Lung microvascular endothelial cell (primary cell): ENCODE measurements at regions not wholly inside any gene's neighbourhood (a gene's known extent, or its start where the extent isn't known, plus 50 kb on each side); places are given as distances from the start of the nearest gene placed in this dataset.
"Not testable (repeated sequence)": the region's sequence is repeated elsewhere in the genome, so short reads cannot be mapped to it uniquely, and the experiment has no call there.

Source experiments
- DNase-seq, 2 donors: peaks; one replicate each; pipeline versions ENCODE4 v3.0.0 to v3.0.0-alpha.2; 2010; ENCODE audit warnings: low read depth in 2 of 2

DNA sequence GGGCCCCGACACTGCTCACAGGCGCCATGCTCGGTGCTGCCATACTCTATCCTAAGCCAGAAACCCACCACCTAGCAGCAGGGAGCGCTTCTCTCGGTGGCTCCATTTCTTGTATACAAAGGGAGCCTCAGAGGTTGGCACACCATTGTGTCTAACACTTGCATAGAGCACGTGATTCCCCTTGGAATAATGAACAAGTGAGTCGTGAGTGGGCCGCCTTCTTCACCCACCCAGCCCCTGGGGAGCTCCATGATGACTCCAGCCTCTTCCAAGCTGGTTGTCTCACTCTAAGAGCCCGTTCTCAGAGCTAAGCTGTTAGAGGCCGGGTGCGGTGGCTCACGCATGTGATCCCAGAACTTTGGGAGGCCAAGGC, 82.3 kb upstream of the ZNF469 start:
- DNase-seq: no peak

DNA sequence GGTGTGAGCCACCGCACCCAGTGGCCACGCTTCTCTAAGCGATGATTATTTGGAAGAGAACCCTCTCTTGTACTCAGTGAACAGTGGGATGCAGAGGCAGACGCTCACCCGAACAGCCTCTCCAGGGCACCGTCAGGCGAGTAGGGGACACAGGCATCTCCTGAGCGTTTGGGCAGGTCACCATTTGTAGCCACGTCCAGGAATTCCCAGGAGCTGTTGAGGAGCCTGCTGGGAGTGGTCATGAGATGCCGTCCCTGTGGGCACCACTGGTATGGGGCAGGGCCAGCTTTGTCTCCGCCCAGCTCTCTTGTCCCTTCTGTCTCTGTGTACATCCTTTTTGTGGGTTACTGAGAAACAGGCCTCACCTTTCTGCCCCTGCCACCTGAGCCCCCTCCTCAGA, 81.3 kb upstream of the ZNF469 start:
- no peak for DNase-seq

DNA sequence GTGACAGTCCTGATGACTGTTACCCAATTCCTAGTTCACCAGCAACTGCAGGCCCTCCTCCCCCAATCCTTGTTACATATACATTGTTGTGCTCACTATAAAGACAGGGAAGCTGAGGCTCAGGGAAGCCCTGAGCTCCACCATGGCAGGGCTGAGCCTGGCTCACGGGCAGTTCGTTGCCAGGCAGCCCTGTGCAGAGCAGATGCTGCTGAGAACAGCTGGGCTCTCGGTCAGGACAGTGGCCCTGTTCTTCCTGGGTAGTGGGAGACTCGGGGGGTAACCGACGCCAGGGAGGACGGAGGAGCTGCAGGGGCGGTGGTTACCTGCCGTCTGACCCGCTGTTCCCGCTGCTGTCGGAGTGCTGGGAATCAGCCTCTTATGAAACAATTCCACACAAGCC, 80.9 kb upstream of the ZNF469 start:
- DNase-seq: no peak

DNA sequence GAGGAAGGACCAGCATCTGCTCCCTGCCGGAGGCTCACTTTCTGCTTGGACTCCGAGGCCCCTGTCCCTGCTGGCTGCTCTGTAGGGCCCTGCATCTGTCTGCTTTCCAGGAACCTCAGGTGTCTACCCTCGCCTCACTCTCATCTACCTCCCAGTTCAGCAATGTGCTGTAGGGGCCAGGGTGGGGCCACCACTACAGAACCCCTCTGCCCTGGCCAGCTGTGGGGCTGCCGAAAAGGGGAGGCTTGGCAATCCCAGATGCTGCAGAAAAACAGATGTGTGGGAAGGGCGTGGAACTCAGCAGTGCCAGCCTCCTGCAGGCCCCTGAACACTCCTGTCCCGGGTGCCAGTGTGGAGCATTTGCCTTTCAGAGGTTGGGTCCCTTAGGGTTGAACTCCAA, 80.1 kb upstream of the ZNF469 start:
- DNase-seq: no peak

DNA sequence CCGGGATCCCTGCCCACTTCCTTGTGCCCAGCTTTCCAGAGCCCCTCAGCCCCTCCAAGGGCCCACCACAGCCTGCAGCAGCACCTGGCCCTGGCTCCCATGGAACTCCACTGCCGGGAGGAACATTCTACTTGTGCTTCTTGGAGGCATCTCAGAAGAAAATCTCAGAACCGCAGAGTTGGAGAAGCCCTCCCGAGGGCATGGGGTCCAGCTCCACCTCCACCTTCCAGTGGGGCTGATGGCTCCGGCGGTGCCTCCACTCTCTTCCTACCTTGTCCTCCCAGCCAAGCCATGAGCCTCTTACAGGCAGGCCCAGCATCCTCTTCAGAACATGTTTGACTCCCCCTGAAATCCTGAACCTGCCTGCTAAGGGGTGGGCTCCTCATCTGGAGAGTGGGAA, 79.4 kb upstream of the ZNF469 start:
- DNase-seq: no peak

DNA sequence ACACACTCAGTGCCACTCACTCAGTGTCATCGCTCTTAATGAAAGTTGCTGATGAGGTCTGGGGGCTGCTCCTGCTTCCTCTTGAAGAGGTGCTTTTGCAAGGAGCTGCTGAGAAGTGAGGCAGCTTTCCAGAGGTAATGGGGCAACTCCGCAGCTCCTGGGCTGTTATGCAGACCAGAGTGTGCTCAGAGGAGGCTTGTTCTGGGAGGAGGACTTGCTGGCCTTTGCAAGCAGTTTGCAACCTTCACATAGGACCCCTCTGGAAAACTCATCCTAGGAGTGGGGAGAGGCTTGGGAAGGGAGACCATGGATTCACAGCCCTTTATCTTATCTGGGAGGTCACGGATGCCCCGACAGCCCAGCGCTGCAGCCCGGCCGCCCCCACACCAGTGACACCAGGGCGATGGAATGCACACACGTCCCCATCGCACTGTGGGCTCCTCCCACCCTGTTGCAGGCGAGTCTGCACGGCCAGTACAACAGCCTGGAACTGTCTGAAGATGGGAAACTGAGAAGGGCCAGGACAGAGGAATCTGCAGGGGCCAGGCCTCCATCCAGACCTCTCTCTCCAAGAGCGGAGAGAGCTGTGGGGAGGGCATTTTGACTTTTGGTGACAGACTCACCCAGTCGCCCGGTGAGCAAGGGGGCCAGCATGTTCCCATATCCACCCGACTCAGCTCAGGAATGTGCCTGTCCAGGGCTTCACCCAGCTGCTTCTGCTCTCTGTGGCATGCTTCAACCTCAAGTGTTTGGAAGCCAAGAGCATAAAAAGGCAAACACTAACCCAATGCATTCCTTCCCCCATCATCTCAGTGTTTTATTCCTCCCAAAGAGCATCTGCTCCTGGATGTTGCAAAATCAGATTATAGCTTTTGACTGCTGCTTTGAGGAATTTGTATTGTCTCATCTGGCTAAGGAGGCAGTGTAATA, 78.6 kb upstream of the ZNF469 start:
- DNase-seq: peak in 1 of 2 donors; percentile 51

DNA sequence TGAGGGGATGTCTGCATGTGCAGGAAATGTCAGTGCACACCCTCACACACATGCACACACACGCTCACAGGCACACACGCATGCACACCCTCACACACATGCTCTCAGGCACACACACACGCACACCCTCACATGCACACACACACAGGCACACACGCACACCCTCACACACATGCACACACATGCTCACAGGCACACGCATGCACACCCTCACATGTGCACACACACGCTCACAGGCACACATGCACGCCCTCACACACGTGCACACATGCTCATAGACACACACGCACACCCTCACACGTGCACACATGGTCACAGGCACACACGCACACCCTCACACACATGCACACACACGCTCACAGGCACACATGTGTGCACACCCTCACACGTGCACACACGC, 77.6 kb upstream of the ZNF469 start:
- DNase-seq: no peak

DNA sequence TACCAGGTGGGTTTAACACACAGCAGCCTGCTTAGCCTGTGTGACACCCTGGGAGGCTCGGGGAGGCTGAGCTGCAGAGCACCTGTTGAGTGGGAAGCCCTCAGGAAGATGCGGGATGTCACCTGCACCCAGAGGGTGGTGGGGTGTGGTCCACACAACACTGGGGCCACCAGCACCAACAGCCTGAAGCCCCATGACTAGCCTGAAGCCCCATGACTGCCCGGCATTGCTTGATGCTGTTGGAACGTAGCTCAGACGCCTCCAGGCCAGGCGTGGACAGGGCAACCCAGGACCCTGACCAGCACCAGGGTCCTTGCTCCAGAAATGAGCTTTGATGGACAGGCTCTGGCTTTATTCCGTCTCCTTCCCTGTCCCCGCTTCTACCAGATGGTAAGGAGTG, 76.3 kb upstream of the ZNF469 start:
- DNase-seq: no peak

DNA sequence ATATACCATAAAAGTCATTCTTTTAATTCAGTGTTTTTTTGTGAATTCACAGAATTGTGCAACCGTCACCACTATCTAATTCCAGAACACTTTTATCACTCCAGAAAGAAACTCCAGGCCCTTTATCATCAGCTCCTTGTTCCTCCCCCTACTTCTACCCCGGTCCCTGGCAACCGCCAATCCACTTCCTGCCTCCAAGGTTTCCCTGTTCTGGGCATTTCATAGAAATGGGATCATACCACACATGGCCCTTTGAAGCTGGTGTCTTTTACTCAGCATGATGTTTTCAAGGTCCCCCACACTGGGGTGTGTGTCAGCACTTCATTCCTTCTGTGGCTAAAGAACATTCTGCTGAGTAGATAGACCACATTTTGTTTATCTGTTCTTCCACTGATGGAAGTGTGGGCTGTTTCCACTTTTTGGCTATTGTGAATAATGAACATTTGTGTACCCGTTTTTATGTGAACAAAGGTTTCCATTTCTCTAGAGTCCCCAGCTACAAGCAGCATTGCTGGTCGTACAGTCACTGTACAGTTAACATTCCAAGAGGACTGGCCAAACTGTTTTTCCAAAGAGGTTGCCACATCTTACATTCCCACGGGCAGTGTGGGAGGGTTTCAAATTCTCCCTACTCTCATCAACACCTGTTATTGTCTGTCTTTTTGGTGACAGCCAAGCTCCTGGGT, 75.8 kb upstream of the ZNF469 start:
- DNase-seq: peak in 1 of 2 donors; percentile 76

DNA sequence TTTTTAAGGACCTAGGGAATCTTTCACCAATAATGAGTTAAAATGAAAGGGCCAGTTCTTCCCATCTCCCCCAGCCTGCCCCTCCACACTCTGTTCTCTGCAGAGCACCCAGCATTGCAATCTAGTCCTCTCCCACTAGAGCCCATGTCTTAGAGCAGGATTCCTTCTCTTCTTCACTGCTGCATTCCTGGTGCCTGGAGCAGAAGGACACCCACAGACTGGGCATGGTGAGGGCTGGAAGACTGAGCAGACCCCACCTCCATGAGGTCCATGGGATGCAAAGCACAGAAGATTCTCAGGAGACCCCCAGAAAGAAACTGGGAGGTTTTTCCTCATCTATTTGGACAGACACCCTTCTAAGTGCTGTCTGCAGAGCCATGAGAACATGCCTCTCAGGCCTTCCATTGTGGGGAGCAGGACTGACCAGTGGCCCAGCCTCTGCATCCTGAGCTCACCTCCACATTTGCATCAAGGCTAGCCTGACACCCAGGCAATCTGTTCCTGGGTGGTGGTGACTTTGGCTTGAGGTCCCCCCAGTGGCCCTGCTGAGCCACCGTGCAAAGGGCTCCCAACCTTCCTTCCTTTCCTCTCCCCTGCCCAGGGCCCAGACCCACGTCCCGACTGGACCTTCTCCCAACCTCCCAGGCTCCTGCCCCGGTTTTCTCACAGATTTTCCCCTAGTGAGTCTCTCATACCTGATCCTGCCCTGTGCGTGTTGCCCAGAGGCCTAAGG, 74.2 kb upstream of the ZNF469 start:
- no peak for DNase-seq

DNA sequence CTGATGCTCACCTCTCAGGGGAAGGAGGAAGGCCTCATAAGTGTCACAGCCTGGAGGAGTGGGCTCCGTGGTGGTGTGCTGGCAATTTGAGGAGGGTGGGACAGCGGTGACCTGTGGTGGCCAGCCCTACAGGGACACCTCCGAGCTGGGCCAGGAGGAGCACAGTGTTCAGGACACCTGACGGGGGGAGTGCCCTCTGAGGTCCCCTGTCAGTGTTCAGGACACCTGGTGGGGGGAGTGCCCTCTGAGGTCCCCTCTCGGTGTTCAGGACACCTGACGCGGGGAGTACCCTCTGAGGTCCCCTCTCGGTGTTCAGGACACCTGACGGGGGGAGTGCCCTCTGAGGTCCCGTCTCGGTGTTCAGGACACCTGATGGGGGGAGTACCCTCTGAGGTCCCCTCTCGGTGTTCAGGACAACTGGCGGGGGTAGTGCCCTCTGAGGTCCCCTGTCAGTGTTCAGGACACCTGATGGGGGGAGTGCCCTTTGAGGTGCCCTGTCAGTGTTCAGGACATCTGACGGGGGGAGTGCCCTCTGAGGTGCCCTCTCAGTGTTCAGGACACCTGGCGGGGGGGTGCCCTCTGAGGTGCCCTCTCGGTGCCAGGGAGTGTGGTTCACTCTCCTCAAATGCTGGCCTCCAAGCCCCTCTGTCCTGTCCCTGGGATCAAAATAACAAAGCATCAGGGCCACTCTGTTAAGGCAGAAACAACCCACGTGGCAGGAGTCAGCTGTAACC, 73.4 kb upstream of the ZNF469 start:
- DNase-seq: no peak

DNA sequence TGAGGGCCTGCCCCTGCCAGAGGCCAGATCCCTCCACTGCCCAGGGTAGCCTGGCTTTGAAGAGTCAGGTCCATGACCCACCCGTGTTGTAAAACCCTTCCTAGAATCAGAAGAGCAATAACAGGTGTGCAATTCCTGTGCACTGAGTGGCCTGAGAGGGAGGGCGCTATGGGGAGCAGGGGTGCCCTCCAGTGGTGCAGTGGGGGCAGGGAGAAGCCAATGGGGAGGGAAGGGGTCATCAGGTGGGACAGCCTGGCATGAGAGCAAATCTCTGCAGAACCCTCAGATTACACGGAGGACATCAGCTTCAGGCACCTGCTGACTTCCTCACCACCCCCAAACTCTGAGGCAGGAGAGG, 72.9 kb upstream of the ZNF469 start:
- DNase-seq: peak in 1 of 2 donors; percentile 23

DNA sequence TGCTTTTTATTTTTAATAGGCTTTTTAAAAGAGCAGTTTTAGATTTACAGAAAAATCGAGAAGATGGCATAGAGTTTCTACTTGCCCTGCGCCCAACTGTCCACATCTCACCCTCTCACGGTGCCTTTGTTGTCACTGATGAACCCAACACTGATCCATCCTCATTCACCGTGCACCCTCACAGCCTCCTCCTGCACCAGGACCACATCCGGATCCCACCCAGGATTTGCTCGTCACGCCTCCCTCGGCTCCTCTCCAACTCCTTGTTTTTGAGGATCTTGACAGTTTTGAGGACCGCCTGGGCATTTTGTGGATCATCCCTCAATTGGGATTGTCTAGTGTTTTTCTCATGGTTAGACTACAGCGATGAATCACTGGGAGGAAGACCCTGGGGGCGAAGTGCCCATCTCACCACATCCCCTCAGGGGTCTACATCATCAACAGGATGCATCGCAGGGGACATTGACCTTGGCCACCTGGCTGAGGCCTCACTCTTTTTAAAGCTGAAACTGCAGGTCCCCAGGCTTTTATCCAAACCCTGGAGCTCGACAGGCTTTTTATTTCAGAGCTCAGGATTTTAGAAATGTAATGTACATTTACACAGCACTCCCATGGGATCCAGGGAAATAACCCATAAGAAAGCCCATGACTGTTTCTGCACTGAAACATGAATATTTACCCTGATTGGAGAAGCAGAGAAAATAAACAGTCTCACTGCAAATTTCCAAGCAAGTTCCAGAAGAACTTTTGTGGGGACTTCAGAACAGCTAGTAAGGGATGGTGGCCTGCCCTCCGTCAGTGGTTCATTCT, 71.8 kb upstream of the ZNF469 start:
- DNase-seq: no peak

DNA sequence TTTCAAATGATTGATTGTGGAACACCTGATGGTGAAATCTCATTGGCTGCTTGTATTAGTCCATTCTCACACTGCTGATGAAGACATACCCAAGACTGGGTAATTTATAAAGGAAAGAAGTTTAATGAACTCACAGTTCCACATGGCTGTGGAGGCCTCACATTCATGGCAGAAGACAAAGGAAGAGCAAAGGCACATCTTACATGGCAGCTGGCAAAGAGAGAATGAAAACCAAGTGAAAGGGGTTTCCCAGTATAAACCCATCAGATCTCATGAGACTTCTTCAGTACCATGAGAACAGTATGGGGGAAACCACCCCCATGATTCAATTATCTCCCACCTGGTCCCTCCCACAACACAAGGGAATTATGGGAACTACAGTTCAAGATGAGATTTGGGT, 70.9 kb upstream of the ZNF469 start:
- DNase-seq: not testable (repeated sequence)

DNA sequence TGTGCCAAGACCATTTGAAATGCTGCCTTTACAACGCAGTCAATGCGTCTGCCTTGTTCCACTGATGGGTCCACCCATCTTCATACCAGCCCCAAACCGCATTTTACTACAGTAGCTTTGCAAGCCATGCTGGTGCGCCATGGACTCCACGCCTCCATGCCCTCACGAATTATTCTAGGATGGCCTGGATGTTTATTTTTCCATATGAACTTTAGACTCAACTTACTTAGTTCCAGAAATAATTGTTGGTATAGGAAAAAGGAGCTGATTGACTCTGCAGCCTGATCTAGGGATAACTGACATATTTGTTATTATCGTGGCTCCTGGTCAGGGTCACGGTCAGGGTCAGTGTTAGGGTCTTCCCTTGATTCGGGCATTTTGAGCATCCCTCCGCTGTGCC, 70.0 kb upstream of the ZNF469 start:
- DNase-seq: peak in 1 of 2 donors; percentile 32

DNA sequence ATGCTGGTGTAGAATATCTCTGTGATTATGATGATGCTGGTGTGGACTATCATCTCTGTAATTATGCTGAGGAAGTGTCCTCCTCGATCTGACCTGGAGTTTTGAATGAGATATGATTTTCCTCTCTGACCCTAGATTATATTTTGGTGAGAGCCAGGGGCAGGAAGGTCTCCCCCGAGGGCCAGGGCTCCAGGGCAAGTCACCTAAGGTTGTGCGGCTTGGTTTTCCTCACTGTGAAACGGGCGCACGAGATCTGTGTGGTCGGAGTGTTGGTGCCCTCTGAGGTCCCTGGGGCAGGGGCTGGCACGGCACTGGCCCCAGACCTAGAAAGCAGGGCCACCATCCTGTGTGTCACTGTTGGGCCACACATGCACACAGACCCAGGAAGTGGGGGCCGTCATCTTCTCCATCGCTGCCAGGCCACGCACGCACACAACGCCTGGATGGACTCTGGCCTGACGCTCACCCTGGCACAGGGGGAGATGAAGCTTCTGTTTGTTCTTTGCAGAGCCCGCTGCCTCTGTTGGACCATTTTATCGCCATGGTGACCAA, 67.7 kb upstream of the ZNF469 start:
- DNase-seq: no peak

DNA sequence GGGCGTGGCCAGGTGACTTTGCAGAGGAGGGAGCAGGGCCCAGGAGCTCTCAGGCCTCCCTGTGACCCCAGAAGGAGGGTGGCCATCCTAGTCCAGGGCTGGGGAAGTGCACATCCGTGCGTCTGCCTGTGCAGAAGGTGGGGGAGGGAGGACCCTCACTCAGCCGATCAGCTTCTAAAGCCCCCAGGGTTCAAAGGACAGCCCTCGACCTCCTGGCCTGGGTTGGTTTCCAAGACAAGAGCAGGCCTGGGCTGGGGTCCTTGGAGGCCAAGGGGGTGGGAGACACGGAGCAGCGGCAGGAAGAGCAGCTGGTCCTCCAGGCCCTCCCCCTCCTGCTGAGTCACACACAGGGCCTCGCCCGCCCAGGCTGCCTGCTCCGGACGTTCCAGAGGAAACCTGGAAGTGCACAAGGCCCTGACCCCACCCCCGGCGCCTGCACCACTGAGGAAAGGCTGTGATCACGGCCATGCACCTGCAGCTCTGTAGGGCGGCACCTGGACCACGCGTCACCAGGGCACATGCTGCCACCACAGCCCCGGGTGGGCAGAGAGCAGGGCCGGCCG, 67.1 kb upstream of the ZNF469 start:
- peak; percentile 69 to 91 for DNase-seq

DNA sequence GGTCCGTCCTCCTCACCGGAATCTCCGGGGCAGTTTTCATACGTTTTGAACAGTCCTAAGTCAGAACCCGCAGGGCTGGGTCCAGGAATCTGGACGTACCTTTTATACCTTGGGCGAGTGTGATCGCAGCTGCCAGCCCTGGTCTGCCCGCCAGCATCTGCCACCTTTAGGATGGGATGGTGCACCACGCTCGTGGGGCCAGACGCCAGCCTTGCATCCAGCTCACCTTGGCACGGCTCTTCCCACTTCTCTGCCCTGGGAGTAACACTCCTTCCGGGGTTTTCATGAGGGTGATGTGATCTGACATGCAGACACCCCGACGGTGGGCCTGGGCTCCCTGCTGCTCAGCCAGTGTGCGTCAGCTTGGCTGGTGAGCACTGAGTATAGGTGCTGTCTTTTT, 66.6 kb upstream of the ZNF469 start:
- no peak for DNase-seq

DNA sequence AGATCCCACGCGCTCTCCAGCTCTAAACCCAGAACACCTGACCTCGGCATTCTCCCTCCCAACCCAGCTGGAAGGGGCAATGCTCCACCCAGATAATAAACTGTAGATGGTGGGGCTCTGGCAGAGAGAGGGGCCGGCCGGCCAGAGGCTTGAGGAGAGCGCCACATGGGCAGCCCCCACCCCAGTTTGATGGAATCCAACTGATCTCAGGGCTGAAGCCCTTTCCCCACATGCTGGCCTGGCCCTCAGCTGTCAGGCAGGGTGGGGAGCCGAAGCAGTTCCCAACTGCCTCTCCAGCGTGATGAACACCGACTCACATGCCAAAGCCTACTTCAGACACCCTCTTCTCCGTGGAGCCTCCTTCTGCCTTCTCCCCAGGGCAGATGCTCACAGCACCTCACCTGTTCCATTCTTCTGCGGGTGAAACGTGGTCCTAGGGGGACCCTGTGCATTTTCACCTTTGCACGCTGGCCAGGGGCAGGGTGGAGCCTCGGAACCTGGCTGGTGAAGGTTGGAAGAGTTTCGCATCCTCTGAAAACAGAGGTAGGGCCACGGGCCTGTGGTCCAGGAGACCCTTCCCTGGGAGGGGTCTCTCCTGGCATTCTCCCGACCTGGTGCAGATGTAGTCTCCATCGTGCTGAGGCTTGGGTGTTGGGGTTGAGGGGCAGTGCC, 65.7 kb upstream of the ZNF469 start:
- DNase-seq: no peak

DNA sequence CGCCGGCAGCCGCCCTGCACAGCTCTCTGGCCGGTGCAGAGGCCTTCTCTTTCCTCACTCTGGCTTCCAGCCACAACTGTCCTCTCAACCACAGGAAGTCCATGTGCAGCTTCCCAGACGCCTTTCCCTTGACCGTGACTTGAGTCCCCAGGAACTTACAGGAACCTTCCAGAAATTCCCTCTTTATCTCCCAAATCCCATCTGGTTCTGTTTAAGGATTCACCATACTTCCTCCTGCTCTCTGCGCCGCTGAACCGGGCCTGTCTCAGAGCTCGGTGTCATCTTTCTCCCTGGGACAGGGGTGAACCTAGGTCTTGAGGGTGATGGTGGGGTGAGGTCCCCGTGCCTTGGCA, 65.2 kb upstream of the ZNF469 start:
- DNase-seq: peak; percentile 19 to 74
